AG09309 (cell line): ENCODE measurements at regions not wholly inside any gene's neighbourhood (a gene's known extent, or its start where the extent isn't known, plus 50 kb on each side); places are given as distances from the start of the nearest gene placed in this dataset.
A peak's percentile ranks its signal among the peaks of the same experiment; 100 is the strongest.

Experiments used
- DNase-seq: peaks from one replicate; pipeline ENCODE4 v3.0.0-alpha.2; 2010; ENCODE audit warnings: low read depth
- H3K4me3 ChIP-seq: 2 replicates; pipeline ENCODE4 v1.5.1; 2011; ENCODE audit warnings: mild to moderate bottlenecking, low read depth, low read length, moderate library complexity; ENCODE audit not compliant: control insufficient read depth
- CTCF ChIP-seq: IDR thresholded peaks from 2 replicates; pipeline ENCODE4 v1.5.1; 2011; ENCODE audit warnings: mild to moderate bottlenecking, low read depth, low read length, inconsistent platforms; ENCODE audit not compliant: insufficient read depth, control insufficient read depth; ENCODE audit errors: missing control alignments

- no peak for TF ChIP-seq CTCF
- no peak overlapping the region for H3K4me3 ChIP-seq
- peak; percentile 4 for DNase-seq
Observed at GRCh38 chr7:112596260-112596659, 115.5 kb downstream of the LSMEM1 start.

- H3K4me3 ChIP-seq: no peak overlapping the region
- TF ChIP-seq CTCF: no peak
- DNase-seq: no peak
Observed at GRCh38 chr7:112596981-112597380, 116.2 kb downstream of the LSMEM1 start.

GRCh38 chr7:112603673-112604072, 122.9 kb downstream of the LSMEM1 start:
- DNase-seq: no peak
- H3K4me3 ChIP-seq: no peak overlapping the region
- no peak for TF ChIP-seq CTCF

GRCh38 chr7:112610636-112611035, 129.8 kb downstream of the LSMEM1 start:
- no peak overlapping the region for H3K4me3 ChIP-seq
- TF ChIP-seq CTCF: no peak
- DNase-seq: no peak

- no peak overlapping the region for H3K4me3 ChIP-seq
- DNase-seq: no peak
- no peak for TF ChIP-seq CTCF
Observed at GRCh38 chr7:112615701-112616100, 134.9 kb downstream of the LSMEM1 start.

GRCh38 chr7:112616295-112616694, 135.5 kb downstream of the LSMEM1 start:
- DNase-seq: no peak
- TF ChIP-seq CTCF: no peak
- no peak overlapping the region for H3K4me3 ChIP-seq

- H3K4me3 ChIP-seq: no peak overlapping the region
Observed at GRCh38 chr7:112619343-112619742, 138.6 kb downstream of the LSMEM1 start.

More at GRCh38 chr7:112619343-112619742, 138.6 kb downstream of the LSMEM1 start:
- no peak for TF ChIP-seq CTCF
- no peak for DNase-seq
